HUES48 (cell line): ENCODE measurements at regions not wholly inside any gene's neighbourhood (a gene's known extent, or its start where the extent isn't known, plus 50 kb on each side); places are given as distances from the start of the nearest gene placed in this dataset.

ENCODE experiments used
- H3K27ac ChIP-seq: one replicate; pipeline ENCODE4 v1.7.0; 2013; ENCODE audit warnings: low read depth, low read length, inconsistent platforms
- H3K27me3 ChIP-seq: 2 replicates; pipeline ENCODE4 v1.6.1; 2013; ENCODE audit warnings: mild to moderate bottlenecking, low read length; ENCODE audit not compliant: control insufficient read depth, insufficient read depth
- H3K36me3 ChIP-seq: 2 replicates; pipeline ENCODE4 v1.6.1; 2013; ENCODE audit warnings: low read length; ENCODE audit not compliant: control insufficient read depth, insufficient read depth
- H3K4me1 ChIP-seq: 2 replicates; pipeline ENCODE4 v1.6.1; 2013; ENCODE audit warnings: mild to moderate bottlenecking, low read length; ENCODE audit not compliant: control insufficient read depth, insufficient read depth
- H3K4me3 ChIP-seq: 2 replicates; pipeline ENCODE4 v1.5.1; 2013; ENCODE audit warnings: mild to moderate bottlenecking, low read depth, low read length
- H3K9ac ChIP-seq: 2 replicates; pipeline ENCODE4 v1.6.1; 2013; ENCODE audit warnings: mild to moderate bottlenecking, low read depth, low read length, moderate library complexity
- H3K9me3 ChIP-seq: 2 replicates; pipeline ENCODE4 v1.6.1; 2013; ENCODE audit warnings: low read length; ENCODE audit not compliant: control insufficient read depth, insufficient read depth

DNA sequence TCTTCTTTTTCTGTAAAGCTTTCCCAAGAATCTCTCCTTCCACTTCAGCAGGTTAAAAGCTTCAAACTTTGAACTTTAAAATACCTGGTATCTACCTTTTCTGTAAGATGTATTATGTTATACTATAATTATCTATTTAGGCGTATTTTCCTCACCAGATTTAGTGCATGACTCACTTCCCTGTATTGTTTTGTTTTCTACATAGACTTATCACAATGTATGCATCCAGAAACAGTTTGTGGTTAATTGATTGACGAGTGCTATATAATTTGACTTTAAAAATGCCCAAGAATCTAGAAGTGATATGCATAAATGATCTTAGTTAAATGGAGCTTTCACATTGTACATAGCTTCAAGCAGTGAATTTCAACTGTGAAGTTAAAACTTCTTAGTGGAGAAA, 473.9 kb upstream of the CDH2 start:
- Histone ChIP-seq H3K27me3 (no peaks in the 10 kb centered on the region), H3K27ac (no peak overlapping the region), H3K4me3 (no peak overlapping the region), H3K9me3 (no peaks in the 10 kb centered on the region), H3K36me3 (no peaks in the 10 kb centered on the region), H3K4me1 (no peaks in the 10 kb centered on the region), H3K9ac (no peak overlapping the region)

DNA sequence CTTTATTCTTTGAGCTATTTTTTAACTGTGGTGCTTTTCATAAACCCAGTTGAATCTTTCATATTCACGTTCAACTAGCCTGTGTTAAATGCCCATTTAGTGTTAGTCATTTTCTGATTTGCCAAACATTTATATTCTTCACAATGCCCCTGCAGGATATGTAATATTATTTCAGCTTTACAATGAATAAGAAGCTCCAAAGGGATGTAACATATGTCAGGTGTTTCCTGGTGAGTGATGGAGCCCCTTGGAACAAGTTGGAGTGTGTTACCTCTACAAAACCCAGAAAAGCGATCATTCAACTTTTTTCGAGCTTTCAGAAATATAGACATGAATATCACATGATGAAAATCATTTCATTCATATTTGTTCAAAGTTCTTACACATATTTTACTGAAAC, 471.0 kb upstream of the CDH2 start:
- Histone ChIP-seq H3K9me3 (no peaks in the 10 kb centered on the region), H3K4me3 (no peak overlapping the region), H3K27me3 (no peaks in the 10 kb centered on the region), H3K27ac (no peak overlapping the region), H3K4me1 (peaks cover 4% of the 10 kb centered on the region; the same call in 1 of the 2 replicates), H3K9ac (no peak overlapping the region), H3K36me3 (no peaks in the 10 kb centered on the region)

DNA sequence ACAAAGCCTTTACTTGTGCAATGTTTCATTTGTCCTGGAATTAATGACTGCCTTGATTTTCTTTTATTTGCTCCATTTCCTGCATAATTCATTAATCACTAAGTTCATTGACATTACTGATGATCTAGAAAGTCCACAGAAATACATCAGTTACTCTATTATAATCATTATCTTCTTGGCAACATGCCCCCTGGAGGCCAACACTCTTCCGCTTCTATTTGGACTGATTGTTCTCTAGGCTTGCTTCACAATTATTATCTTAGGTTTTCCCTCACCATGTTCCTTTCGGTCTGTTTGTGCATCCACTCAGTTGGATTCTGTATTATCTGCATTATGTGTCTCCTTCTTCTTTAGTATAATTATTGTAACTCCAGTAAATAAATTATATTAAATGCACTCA, 461.0 kb upstream of the CDH2 start:
- no peak overlapping the region for H3K27ac ChIP-seq
- H3K4me1 ChIP-seq: no peaks in the 10 kb centered on the region
- H3K27me3 ChIP-seq: no peaks in the 10 kb centered on the region
- no peak overlapping the region for H3K4me3 ChIP-seq
- H3K9ac ChIP-seq: no peak overlapping the region
- H3K36me3 ChIP-seq: no peaks in the 10 kb centered on the region
- H3K9me3 ChIP-seq: no peaks in the 10 kb centered on the region

DNA sequence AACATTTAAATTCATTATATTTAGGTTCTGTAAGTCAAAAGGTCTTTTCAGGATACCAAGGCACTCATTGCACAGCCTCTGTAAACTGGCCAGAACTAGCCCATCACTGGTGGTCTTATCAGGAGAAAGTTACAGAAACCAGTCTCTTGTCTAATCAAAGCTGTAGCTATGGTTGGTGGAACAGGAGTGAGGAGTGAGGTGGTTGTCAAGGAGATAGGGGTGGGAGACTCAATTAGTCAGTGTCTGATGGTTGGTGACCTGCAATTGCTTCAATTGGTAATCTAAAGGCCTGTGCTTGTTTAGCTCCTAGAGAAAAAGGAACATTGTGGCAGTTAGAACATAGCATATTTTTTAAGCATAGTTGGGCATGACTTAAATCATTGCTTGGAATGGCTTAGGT, 458.6 kb upstream of the CDH2 start:
- Histone ChIP-seq H3K9me3 (no peaks in the 10 kb centered on the region), H3K27ac (no peak overlapping the region), H3K4me3 (no peak overlapping the region), H3K9ac (no peak overlapping the region), H3K4me1 (no peaks in the 10 kb centered on the region), H3K36me3 (no peaks in the 10 kb centered on the region), H3K27me3 (no peaks in the 10 kb centered on the region)

GRCh38 chr18:28626756-28627155, 449.8 kb upstream of the CDH2 start:
- Histone ChIP-seq H3K9me3 (no peaks in the 10 kb centered on the region), H3K27ac (no peak overlapping the region), H3K27me3 (no peaks in the 10 kb centered on the region), H3K9ac (no peak overlapping the region), H3K4me1 (no peaks in the 10 kb centered on the region), H3K36me3 (no peaks in the 10 kb centered on the region), H3K4me3 (no peak overlapping the region)

DNA sequence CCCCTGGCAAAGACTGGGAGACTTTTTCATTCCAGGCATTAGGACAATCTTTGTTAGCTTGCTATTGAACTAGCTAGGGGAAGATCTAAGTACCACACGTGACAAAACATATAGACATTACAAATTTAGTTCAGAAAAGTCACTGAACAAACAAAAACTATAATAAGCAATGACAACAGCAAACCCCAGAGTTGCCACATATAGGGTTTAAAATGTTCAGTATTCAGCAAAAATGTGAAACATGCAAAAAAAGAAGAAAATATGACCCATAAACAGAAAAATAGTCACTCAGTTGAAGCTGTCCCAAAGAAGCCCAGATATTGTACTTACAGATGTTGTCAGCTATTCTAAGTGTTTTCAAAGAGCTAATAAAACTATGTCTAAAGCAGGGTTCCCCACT, 431.1 kb upstream of the CDH2 start:
- H3K9ac ChIP-seq: no peak overlapping the region
- no peaks in the 10 kb centered on the region for H3K36me3 ChIP-seq
- H3K27me3 ChIP-seq: no peaks in the 10 kb centered on the region
- no peaks in the 10 kb centered on the region for H3K9me3 ChIP-seq
- H3K27ac ChIP-seq: no peak overlapping the region
- no peak overlapping the region for H3K4me3 ChIP-seq
- no peaks in the 10 kb centered on the region for H3K4me1 ChIP-seq

DNA sequence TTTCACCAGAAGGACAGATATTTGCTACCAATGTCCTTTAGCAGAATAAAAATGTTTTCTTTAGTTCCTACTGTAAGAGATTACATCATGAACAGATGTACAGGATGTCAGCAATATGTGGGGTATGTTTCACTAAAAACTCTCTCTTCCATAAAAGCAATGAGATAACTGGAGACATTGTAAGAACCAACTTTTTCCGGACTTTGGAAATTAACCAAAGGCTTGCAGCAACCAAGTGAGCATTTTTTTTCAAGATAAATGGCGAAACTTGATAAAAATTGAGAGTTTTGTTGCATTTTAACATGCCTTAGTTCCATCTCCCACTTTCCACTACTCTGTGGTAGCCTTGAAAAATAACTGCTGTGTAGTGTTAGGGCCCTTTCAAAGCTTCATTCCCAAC, 429.8 kb upstream of the CDH2 start:
- H3K9me3 ChIP-seq: no peaks in the 10 kb centered on the region
- no peak overlapping the region for H3K27ac ChIP-seq
- H3K9ac ChIP-seq: no peak overlapping the region
- H3K4me1 ChIP-seq: no peaks in the 10 kb centered on the region
- H3K36me3 ChIP-seq: no peaks in the 10 kb centered on the region
- no peaks in the 10 kb centered on the region for H3K27me3 ChIP-seq
- H3K4me3 ChIP-seq: no peak overlapping the region

DNA sequence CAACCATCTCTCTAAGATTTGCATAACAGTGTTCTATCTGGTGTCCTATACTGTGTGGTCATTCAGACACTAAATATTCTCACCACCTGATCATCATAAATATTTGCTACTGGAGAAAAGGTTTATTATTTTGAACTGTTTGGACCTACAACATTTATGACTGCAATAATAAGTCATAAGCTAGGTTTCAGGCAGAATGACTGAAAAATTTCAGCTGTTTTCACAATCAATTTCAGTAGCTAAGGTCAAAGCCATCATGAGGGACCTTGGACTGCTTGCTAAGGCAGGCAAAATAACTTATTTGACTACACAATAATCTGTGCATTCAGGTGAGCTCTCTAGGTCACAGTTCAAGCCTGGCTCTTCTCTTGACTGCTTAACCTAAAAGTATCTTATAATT, 425.5 kb upstream of the CDH2 start:
- Histone ChIP-seq H3K36me3 (no peaks in the 10 kb centered on the region), H3K9me3 (peaks cover 4% of the 10 kb centered on the region), H3K4me3 (no peak overlapping the region), H3K9ac (no peak overlapping the region), H3K4me1 (no peaks in the 10 kb centered on the region), H3K27me3 (no peaks in the 10 kb centered on the region), H3K27ac (no peak overlapping the region)

DNA sequence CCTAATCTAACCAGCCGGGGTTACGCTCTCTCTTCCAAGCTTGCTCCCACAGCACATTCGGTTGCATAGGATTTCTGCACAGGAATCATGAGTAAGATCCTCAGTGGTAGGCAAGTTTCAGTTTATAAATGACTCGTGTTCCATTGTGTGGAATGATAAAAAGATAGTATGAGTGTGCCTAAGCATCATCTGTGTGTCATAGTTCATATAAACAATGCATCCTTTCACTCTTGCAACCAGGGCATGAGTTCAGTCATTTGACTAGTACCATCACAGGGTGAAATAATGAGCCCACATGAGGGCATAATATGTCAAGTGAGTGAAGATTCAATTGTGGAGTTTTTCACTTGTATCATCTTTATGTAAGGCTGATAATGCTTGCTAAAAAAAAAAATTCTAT, 417.1 kb upstream of the CDH2 start:
- H3K4me1 ChIP-seq: no peaks in the 10 kb centered on the region
- H3K4me3 ChIP-seq: no peak overlapping the region
- no peaks in the 10 kb centered on the region for H3K9me3 ChIP-seq

DNA sequence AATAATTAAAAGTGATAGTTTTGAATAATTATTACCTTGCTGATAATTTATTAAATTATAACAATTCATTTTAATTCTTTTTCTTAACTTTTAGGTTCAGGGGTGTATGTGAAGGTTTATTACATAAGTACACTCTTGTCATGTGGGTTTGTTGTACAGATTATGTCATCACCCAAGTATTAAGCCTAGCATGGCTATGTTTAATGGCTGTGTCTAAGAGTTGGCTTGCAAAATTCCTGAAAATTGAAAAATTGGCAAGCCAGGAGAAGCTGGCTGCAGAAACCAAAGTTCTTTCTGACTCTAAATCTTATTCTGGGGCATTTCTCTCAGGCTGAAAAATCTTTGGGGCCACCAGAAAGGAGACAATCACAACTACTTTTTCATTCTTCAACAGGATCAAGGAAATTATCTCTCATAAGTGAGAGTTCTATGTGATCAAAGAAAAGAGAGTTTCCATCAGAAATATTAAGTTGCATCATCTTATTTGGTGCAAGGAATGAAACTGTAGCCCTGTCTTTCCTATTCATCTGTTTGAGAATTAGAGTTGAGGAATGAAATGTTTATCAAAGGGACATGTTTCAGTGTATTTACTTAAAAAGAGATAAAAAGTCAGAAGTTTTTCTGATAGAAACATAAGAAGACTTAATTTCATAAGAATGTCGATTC, 412.1 kb upstream of the CDH2 start:
- Histone ChIP-seq H3K27ac (no peak overlapping the region), H3K4me1 (peaks cover 10% of the 10 kb centered on the region; the same call in 1 of the 2 replicates), H3K27me3 (no peaks in the 10 kb centered on the region), H3K9ac (no peak overlapping the region), H3K9me3 (no peaks in the 10 kb centered on the region), H3K4me3 (no peak overlapping the region), H3K36me3 (no peaks in the 10 kb centered on the region)

More for the DNA sequence above, 417.1 kb upstream of the CDH2 start:
- Histone ChIP-seq H3K36me3 (no peaks in the 10 kb centered on the region), H3K27me3 (no peaks in the 10 kb centered on the region), H3K27ac (no peak overlapping the region), H3K9ac (no peak overlapping the region)

GRCh38 chr18:28584731-28585130, 407.8 kb upstream of the CDH2 start:
- Histone ChIP-seq H3K9ac (no peak overlapping the region), H3K4me3 (no peak overlapping the region), H3K27me3 (no peaks in the 10 kb centered on the region), H3K36me3 (no peaks in the 10 kb centered on the region), H3K27ac (no peak overlapping the region), H3K4me1 (peaks cover 21% of the 10 kb centered on the region), H3K9me3 (no peaks in the 10 kb centered on the region)

DNA sequence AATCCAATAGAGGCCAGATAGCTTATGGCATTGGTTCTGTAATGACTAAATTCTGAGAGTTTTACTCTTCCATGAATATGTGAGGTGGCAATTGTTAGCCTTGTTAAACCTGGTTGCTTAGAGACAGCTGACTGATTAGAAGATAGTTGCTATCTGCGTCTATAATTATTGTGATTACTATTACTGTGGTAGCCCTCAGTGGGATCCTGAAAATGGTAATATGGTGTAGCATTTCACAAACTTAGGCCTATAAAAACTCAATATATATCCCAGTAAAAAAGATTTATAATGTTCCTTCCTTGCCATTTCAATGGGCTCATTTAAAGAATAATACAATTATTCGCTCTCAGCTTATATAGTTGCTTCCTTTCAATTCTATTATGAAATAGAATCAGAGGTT, 405.8 kb upstream of the CDH2 start:
- Histone ChIP-seq H3K27ac (no peak overlapping the region), H3K4me3 (no peak overlapping the region), H3K36me3 (no peaks in the 10 kb centered on the region), H3K9me3 (no peaks in the 10 kb centered on the region), H3K9ac (no peak overlapping the region), H3K27me3 (no peaks in the 10 kb centered on the region), H3K4me1 (peaks cover 21% of the 10 kb centered on the region)
